ENCODE measurements at regions not wholly inside any gene's neighbourhood (a gene's known extent, or its start where the extent isn't known, plus 50 kb on each side); places are given as distances from the start of the nearest gene placed in this dataset.

GRCh38 chr11:134683860-134684259 is 271.8 kb upstream of the B3GAT1 start:
- no peak for TF ChIP-seq CTCF (IDR thresholded peaks at IDR 0.05; ENCODE audit: low read depth, low read length)
- no peak for TF ChIP-seq EZH2phosphoT487 (IDR thresholded peaks at IDR 0.05; ENCODE audit: low read depth)
